ENCODE measurements at regions not wholly inside any gene's neighbourhood (a gene's known extent, or its start where the extent isn't known, plus 50 kb on each side); places are given as distances from the start of the nearest gene placed in this dataset.

DNA sequence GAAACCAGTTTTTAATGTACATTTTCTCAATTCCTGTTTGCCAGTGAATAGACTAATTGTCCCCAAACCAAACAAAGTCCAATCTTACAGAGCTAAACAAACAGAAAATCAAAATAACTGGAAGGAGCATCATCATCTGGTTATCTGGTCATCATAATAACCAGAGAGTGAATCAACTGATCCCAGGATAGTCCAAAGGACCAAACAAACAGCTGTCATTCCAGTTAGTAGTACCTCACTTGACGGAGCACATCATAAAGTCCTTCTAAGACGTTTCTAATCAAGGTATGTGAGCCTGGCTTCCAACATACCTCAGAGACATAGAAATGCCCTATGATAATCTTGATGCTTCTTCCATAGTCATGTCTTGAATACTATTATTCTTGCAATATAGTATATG, 240.5 kb downstream of the LTN1 start:
- DNase-seq: no peak

DNA sequence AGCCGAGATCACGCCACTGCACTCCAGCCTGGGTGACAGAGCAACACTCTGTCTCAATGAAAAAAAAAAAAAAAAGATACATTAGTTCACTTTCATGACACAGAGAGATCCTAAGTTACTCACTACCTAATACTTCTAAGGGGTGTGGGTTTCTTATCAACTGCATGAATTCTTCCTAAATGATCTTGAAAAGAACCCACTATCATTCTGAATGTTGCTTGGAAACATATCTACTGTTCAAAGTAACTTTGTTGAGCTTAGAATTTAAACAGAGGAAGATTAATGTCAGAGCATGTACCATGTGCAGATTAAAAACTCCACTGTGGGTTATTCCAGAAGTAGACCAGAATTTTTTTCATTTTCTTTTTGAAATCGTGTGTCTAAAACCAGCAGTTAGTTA, 241.5 kb downstream of the LTN1 start:
- DNase-seq: no peak

DNA sequence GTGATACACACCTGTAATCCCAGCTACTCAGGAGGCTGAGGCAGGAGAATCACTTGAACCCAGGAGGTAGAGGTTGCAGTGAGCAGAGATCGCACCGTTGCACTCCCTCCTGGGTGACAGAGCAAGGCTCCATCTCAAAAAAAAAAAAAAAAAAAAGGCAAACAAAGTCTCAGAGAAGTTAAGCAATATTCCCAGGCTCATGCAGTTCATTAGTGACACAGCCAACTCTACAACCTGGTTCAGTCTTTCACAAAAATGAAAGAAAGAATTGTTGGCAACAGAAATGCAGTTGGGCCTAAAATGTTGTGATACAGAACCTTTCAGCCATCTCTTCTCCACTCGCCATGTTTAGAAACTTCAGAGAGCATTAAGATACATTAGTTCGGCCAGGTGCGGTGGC, 242.1 kb downstream of the LTN1 start:
- DNase-seq: no peak

DNA sequence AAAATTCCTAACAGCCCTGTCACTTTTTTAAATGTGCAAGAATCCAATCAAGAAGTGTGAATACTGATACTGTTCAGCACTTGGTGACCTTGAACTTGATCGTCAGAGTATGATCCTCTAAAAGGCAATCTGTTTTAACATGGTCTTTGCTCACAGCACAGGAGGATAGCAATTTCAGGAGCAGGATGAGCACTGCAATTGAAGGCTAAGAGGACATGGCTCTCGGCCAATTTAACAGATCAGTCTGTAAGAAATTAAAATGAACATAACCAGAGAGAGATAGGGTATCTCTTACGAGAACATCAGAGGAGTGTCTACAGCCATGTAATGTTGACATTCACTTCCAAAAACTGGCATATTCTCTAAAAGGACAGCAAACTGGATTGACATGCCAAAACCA, 243.1 kb downstream of the LTN1 start:
- no peak for DNase-seq

DNA sequence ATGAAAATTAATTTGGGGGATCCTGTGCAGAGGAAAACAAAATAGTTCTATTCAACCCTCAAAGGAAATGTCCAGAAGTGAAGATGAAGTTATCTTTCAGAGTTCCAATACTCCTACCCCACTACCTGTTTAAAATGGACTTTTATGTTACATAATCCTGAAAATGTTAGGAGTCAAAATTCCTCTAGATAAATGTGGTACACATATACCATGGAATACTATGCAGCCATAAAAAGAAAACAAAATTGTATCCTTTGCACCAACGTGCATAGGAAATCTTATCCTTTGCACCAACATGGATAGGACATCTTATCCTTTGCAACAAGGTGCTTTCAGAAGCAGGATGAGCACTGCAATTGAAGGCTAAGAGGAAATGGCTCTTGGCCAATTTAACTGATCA, 245.2 kb downstream of the LTN1 start:
- DNase-seq: no peak

DNA sequence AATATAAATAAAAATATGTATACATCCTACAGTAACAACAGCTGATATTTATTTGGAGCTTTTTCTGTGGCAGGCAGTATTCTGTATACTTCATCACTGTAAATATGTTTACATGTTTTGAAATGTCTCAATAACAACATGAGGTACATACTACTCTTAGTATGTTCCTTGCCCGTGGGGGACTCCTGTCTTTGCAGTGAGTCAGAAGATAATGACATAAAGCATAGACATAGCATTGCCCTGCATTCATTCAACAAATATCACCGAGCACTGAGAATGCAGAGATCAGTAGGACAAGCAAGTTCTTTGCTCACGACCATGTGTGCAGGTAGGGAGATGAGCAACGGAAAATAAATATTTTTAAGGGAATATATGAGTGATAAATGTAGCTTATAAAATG, 246.5 kb downstream of the LTN1 start:
- DNase-seq: no peak

DNA sequence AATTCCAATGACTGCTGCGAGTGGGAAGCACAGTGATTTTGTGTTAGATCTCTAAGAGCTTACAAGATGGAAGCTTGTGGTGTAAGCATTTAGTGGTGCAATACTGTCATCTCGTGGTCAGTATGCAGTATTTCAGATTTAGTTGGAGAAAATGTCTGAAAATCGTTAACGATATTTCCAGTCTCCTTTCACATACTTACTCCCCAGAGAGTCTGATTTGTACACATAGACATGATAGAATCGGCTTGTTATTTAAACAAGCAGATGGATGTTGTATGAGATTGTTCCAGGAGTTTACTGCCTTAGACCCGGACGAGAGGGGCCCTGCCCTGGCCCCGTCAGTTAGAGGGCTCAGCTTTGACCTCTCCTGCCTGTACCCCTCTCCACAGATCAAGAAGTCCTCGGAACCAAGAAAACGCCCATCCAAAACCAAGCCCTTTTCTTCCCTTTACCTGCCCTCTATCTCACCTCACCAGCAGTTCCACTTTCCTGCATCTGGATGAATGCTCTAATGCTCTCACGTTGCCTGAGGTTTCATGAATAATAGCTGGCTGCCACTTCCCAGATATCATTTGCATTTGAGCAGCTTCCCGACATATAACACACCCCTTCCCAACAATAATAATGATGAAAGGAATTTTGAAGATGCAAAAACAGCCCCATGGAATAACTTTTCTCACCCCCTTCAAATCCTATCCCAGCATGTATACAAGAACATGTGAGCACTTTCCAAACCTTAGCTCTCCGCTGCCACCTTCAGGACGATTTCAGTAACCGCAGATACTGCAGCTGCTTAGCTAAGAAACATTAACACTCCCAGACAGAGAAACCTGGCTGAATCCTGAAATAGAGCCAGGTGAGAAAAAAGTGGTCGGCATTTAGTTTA, 247.3 kb downstream of the LTN1 start:
- DNase-seq: peak in 45 of 51 donors; percentile 2 to 89 (median 40)

DNA sequence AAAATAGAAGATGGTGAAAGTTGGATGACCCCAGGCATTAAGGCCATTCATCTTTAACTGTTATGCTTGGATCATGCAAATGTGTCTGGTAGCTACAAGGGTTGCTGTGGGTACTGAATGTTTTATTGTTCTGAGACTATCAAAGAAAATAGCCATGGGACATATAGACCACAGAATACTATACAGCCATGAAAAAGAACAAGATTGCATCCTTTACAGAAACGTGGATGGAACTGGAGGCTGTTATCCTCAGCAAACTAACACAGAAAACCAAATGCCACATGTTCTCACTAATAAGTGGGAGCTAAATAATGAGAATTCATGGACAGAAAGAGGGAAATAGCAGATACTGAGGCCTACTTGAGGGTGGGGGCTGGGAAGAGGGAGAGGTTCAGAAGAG, 249.0 kb downstream of the LTN1 start:
- no peak for DNase-seq

DNA sequence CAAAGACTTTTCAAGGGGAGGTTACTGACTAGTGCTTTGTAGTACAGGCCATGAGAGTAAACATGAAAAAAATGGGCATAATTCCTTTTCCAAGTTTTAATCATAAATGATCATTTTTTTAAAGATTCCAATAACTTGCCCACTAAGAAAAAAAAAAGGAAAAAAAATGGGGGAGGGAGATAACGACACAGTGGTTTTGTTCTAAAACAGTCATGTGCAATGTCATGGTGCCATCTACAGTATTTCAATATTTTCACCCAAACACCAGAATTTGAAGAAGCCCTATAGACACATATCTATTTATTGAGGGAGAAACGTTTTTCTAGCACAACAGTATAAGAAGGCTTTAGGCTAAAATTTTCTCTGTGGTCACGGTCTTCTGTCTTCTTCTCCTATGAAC, 250.2 kb downstream of the LTN1 start:
- no peak for DNase-seq

DNA sequence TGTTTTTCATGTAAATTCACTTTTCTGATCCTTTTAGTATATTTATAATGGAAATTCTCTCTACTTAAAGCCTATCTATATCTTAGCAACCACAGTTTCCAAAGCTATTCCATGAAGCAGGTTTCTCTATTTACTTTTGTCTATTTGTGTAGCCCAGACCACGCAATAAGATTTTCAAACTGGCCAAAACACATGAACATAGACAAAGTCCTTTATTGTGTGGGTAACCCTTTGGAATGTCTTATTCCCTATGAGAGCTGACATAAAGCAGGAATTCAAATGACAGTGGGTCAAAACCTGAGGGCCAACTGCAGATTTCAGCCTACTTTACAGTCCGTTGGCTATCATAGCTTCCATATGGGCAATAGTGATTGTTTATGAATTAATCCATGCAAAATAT, 252.6 kb downstream of the LTN1 start:
- DNase-seq: no peak

DNA sequence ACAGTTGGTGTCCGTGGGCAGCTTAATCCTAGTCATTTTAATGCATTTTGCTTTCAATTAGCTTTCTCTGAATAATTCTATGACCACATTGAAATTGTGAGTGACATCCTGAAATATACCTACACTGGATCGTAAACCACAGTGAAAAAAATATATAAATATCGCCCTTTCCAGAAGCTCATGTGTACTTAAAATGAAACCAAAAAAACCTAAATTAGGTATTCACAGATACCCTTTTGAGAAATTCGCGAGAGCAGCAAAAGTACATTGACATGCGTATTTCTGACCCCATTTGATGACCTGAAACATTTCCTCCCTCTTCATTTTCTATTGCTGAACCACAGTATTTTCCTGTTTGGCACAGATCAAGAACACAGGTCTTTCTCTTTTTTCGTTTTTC, 253.8 kb downstream of the LTN1 start:
- no peak for DNase-seq

DNA sequence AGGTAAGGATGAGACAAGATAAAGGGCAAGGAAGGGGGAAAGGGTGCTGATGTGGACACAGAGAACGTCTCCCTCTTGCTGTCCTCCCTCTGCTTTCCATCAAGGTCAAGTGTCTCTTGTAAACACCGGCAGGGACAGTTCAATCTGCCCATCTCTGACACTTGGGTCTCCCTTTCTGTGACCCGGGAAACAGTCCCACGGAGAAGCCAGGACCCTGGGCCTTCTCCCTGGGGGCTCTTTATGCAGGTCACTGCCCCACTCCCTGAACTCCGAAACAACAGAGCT, 254.3 kb downstream of the LTN1 start:
- no peak for DNase-seq

DNA sequence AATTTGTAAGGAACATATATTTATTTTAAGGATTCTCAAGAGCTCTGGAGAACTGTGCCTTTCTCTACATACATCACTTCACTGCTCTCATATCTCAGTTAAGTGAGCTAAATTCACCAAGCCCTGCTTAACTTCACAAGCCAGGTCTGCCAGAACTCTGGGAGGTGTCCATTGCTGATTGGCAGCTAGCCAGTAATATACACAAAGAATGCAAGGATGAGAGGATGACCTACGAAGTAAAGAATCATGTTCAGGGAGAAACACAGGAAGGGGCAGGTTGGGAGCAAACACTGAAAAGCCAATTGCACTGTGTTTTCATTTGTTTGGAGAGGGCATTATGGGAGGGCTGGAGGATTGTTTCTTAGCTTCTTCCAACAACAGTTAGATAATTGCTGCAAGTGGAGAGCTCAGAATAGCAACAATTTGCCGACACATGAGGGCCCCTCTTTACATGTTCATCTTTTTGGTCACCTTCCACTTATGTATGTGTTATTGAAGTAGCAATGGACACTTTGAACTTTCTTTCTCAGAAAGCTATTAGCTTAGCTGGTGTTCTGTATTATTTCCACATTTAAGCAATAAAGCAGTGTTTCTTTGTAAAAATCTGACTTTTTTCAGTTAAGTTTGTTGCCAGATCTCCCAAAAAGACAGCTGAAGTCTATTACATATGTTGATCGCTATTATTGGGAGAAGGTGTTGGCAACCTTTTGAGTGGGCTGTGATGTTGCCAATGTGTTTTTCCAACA, 254.8 kb downstream of the LTN1 start:
- DNase-seq: no peak

DNA sequence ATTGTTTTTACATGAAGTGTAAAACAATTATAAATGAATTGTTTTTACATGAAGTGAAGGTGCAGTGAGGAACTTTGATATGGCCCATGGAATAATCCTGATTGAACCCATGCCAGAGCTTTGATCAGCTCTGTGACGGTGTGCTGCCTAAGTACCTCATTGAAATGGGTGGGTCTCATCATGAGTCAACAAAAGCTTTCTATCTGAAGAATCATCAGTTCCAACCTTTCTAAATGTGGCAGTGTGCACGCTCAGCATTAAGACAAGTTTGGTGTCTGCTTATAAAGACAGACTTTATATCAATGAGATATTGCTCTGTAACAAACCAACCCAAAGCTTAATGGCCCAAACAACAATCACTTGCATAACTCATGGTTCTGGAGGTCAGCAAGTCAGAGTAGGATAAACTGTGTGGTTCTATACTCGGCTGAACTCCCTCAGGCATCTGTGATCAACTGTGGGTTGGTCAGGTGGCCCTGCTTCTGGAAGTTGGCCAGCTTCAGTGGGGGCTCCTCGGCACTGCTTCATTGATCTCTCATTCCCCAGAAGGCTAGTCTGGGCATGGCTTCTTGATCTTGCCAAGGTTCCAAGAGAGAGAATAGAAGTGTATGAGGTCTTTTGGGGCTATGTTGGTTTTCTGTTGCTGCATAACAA, 258.0 kb downstream of the LTN1 start:
- DNase-seq: no peak

DNA sequence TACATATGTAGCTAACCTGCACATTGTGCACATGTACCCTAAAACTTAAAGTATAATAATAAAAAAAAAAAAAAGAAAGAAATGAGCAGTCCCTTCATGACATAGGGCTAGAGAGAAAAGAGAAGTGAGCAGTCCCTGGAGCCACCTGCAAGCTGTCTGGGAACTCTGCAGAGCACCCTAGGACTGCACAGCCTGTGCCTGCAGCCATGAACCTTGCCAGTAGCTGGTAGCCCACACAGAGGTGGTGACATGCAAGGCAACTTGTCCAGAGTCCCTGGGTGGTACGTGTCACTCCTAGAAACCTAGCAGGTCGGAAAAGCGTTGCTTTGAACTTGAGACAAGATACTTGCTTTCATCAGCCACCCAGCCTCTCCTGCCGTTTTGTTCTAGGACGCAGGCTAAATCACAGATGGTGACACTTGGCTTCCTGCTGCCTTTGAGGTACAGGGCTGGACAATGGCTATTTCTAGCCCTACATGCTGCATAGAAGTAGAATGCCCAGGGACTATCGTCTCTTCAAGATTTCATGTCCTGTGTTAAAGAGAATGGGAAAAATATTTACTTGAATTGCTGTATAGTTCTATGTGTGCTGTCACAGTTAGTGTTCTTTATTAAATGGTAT, 260.9 kb downstream of the LTN1 start:
- no peak for DNase-seq

DNA sequence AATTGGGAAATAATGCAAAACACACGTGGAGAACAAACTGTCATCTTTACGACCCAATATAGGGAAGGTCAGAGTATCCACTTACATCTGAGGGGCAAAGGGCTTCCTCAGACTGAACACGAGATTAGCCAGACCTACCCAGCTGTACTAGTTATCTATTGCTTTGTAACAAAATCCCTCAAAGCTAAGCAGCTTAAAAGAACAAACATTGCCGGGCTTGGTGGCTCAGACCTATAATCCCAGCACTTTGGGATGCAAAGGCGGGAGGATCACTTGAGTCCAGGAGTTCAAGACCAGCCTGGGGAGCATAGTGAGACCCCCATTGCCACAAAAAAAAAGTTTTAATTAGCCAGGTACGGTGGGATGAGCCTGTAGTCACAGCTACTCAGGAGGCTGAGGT, 262.8 kb downstream of the LTN1 start:
- no peak for DNase-seq

DNA sequence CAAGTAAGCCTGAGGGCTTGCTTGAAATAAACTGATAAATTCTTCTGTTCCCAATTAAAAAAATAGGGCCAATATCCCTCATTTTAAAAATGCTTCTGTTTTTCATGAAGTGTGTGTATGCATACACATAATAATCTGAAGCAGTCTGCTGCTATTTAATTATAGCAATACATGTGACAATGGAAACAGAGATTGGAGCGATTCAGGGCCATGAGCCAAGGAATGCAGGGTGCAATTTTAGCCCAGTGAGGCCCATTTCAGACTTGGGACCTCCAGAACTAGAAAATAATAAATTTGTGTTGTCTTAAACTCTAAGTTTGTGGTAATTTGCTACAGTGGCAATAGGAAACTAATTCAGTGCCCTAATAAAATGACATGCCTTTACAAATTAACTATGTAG, 264.9 kb downstream of the LTN1 start:
- DNase-seq: no peak

DNA sequence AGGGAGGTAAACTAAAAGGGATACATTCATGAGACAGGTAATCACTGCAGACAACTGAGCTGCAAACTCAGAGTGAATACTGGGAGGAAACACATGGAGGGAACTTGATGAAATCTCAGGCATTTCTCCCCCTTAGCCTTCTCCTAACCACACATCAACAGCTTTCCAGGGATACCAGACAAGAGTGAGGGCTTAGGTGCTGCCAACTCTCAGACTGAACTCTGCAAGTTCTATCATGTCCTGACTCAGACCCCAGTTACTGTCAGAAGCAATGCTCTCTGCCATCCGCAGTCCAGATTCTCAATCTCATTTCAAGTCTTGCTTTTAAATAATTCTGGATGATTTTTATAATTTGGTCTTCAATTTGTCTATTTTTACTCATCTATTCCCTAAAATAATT, 267.3 kb downstream of the LTN1 start:
- DNase-seq: no peak

DNA sequence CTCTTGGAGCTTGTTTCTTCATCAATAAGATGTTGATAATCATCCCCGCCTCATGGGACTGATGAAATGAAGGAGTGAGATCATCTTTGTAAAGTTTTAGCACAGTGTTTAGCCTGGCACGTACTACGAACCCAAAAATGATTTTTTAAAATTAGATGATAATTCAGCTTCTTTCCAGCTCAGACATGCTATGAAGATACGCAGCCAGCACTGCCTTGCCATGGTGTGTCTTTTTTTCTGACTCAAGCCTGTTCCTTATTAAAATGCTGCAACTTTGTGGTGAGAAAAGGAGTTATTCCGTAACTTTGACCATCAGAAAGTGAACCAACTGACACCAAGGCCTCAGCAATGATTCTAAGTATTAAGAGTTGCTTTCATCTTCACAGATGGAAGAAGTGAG, 269.0 kb downstream of the LTN1 start:
- DNase-seq: no peak

DNA sequence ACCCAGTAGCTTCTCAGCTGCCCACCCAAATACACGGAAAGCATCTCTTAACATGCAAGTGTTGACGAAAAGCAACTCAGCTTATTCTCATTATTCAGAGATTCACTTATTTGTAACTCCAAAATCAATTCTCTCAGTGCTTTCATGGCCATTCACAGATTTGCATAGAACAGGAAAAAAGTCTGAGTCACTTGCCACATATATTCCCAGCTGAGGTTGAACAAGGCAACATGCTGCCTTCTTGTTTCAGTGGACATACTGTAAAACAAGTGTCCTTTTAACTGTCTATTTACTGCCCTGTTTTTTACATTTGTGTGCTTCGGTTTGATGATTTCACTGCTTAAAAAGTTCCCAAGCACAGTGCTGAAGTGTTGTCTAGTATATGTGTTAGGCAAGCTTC, 273.0 kb downstream of the LTN1 start:
- DNase-seq: no peak

DNA sequence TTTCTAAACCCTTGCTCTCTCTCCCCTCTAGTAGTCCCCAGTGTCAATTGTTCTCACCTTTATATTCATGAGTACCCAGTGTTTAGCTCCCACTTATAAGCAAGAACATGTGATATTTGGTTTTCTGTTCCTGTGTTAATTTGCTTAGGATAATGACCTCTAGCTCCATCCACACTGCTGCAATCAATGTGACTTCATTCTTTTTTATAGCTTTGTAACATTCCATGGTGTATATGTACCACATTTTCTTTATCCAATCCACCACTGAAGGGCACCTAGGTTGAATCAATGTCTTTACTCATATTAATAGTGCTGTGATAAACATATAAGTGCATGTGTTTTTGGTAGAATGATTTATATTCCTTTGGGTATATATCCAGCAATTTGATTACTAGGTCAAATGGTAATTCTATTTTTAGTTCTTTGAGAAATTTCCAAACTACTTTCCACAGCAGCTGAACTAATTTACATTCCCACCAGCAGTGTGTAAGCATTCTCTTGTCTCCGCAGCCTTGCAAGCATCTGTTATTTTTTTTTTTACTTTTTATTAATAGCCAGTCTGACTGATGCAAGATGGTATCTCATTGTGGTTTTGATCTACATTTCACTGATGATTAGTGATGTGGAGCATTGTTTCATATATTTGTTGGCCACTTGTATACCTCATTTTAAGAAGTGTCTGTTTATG, 277.8 kb downstream of the LTN1 start:
- no peak for DNase-seq

DNA sequence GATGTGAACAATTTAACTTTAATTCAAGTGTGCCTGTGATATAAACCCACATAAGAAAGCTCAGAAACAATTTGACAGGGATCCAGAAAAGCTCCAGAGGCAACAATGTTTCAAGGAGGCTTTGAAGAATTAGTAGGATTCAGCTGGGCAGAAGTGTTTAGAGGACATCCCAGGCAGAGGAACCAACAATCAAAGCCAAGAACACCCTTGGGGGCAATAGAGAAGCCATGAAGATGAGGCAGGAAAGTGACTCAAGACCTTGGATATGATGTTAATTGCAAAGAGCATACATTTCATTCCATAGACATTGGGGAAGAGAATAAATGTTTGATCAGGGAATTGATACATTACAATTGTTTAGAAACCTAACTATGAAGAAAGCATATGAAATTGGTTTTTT, 280.3 kb downstream of the LTN1 start:
- no peak for DNase-seq
